H9 (cell line): ENCODE measurements at regions not wholly inside any gene's neighbourhood (a gene's known extent, or its start where the extent isn't known, plus 50 kb on each side); places are given as distances from the start of the nearest gene placed in this dataset.

Experiments
- DNase-seq: peaks from one replicate; pipeline ENCODE4 v3.0.0-alpha.2; 2017
- H2AFZ ChIP-seq: one replicate; pipeline ENCODE4 v1.6.1; 2013; ENCODE audit warnings: mild to moderate bottlenecking, low read length, control low read depth, moderate library complexity
- H2AK5ac ChIP-seq: 2 replicates; pipeline ENCODE4 v1.6.1; 2013; ENCODE audit warnings: low read length, control low read depth, mixed read lengths; ENCODE audit not compliant: insufficient read length
- H2BK120ac ChIP-seq: one replicate; pipeline ENCODE4 v1.6.1; 2013; ENCODE audit warnings: low read depth, mild to moderate bottlenecking, low read length, control low read depth, inconsistent platforms; ENCODE audit not compliant: poor library complexity, severe bottlenecking
- H2BK12ac ChIP-seq: 2 replicates; pipeline ENCODE4 v1.6.1; 2013; ENCODE audit warnings: low read length, control low read depth, mixed read lengths, low read depth; ENCODE audit not compliant: insufficient read length
- H2BK15ac ChIP-seq: 2 replicates; pipeline ENCODE4 v1.6.1; 2013; ENCODE audit warnings: low read depth, low read length, control low read depth
- H2BK20ac ChIP-seq: one replicate; pipeline ENCODE4 v1.6.1; 2013; ENCODE audit warnings: low read depth, mild to moderate bottlenecking, low read length, control low read depth, inconsistent platforms; ENCODE audit not compliant: poor library complexity, severe bottlenecking
- H2BK5ac ChIP-seq: 2 replicates; pipeline ENCODE4 v1.6.1; 2013; ENCODE audit warnings: low read length, control low read depth, mixed read lengths; ENCODE audit not compliant: insufficient read length
- H3K14ac ChIP-seq: 2 replicates; pipeline ENCODE4 v1.6.1; 2013; ENCODE audit warnings: low read length, control low read depth; ENCODE audit not compliant: insufficient read depth
- H3K18ac ChIP-seq: 2 replicates; pipeline ENCODE4 v1.6.1; 2013; ENCODE audit warnings: low read depth, mild to moderate bottlenecking, mixed read lengths, low read length, control low read depth; ENCODE audit not compliant: insufficient read length
- H3K23ac ChIP-seq: 2 replicates; pipeline ENCODE4 v1.6.1; 2013; ENCODE audit warnings: low read length, control low read depth, mixed read lengths, low read depth; ENCODE audit not compliant: insufficient read length
- H3K23me2 ChIP-seq: 2 replicates; pipeline ENCODE4 v1.6.1; 2013; ENCODE audit warnings: low read depth, mild to moderate bottlenecking, mixed read lengths, low read length, control low read depth; ENCODE audit not compliant: insufficient read length, poor library complexity, severe bottlenecking
- H3K27ac ChIP-seq: 2 replicates; pipeline ENCODE4 v1.5.1; 2013; ENCODE audit warnings: low read length, control low read depth, mixed read lengths, low read depth; ENCODE audit not compliant: insufficient read length
- H3K27me3 ChIP-seq: 2 replicates; pipeline ENCODE4 v1.6.1; 2013; ENCODE audit warnings: low read length, control low read depth, inconsistent platforms; ENCODE audit not compliant: insufficient read depth
- H3K4ac ChIP-seq: 2 replicates; pipeline ENCODE4 v1.6.1; 2013; ENCODE audit warnings: low read depth, mild to moderate bottlenecking, control low read depth, inconsistent platforms, low read length, moderate library complexity
- H3K4me1 ChIP-seq: 2 replicates; pipeline ENCODE4 v1.6.1; 2013; ENCODE audit warnings: low read length, control low read depth, inconsistent platforms; ENCODE audit not compliant: insufficient read depth
- H3K4me2 ChIP-seq: 2 replicates; pipeline ENCODE4 v1.6.1; 2013; ENCODE audit warnings: low read length, control low read depth, mixed read lengths; ENCODE audit not compliant: insufficient read length, insufficient read depth
- H3K56ac ChIP-seq: 2 replicates; pipeline ENCODE4 v1.6.1; 2013; ENCODE audit warnings: low read depth, mild to moderate bottlenecking, mixed read lengths, low read length, control low read depth; ENCODE audit not compliant: insufficient read length
- H3K79me1 ChIP-seq: 2 replicates; pipeline ENCODE4 v1.6.1; 2013; ENCODE audit warnings: low read depth, mild to moderate bottlenecking, moderate library complexity, low read length, control low read depth, inconsistent platforms; ENCODE audit not compliant: insufficient read depth, poor library complexity, severe bottlenecking
- H3K79me2 ChIP-seq: 2 replicates; pipeline ENCODE4 v1.6.1; 2013; ENCODE audit warnings: low read length, control low read depth, inconsistent platforms; ENCODE audit not compliant: insufficient read depth
- H3K9ac ChIP-seq: 2 replicates; pipeline ENCODE4 v1.6.1; 2013; ENCODE audit warnings: low read length, control low read depth, mixed read lengths; ENCODE audit not compliant: insufficient read length; ENCODE audit errors: extremely low read depth
- H3K9me3 ChIP-seq: one replicate; pipeline ENCODE4 v1.6.1; 2013; ENCODE audit warnings: low read depth, low read length, inconsistent platforms; ENCODE audit not compliant: control insufficient read depth
- H3T11ph ChIP-seq: one replicate; pipeline ENCODE4 v1.6.1; 2013; ENCODE audit warnings: mild to moderate bottlenecking, low read length, control low read depth, inconsistent platforms
- H4K20me1 ChIP-seq: one replicate; pipeline ENCODE4 v1.6.1; 2013; ENCODE audit not compliant: control insufficient read depth, insufficient read length, insufficient read depth
- H4K5ac ChIP-seq: 2 replicates; pipeline ENCODE4 v1.6.1; 2013; ENCODE audit warnings: low read depth, mild to moderate bottlenecking, mixed read lengths, low read length, control low read depth; ENCODE audit not compliant: insufficient read length
- H4K8ac ChIP-seq: replicated peaks from 2 replicates; pipeline ENCODE4 v1.6.1; 2013; ENCODE audit warnings: low read length, control low read depth, mixed read lengths, low read depth; ENCODE audit not compliant: insufficient read length
- H4K91ac ChIP-seq: 2 replicates; pipeline ENCODE4 v1.6.1; 2013; ENCODE audit warnings: low read depth, mild to moderate bottlenecking, moderate library complexity, mixed read lengths, low read length, control low read depth; ENCODE audit not compliant: insufficient read length
- H3K27ac Mint-ChIP-seq, 3 experiments: 2 replicates in 2 of 3; 3 replicates in 1 of 3; pipeline ENCODE4 v1.8.0; 2020 to 2021; ENCODE audit warnings: mixed read lengths in 3 of 3, mild to moderate bottlenecking in 1 of 3, moderate library complexity in 1 of 3
- H3K27me3 Mint-ChIP-seq: 2 replicates; pipeline ENCODE4 v1.8.0; 2021; ENCODE audit warnings: low read depth, mild to moderate bottlenecking, moderate library complexity, mixed read lengths
- H3K36me3 Mint-ChIP-seq, 3 experiments: 2 replicates in 2 of 3; 3 replicates in 1 of 3; pipeline ENCODE4 v1.8.0; 2020 to 2021; ENCODE audit warnings: low read depth in 3 of 3, mixed read lengths in 3 of 3; ENCODE audit not compliant: insufficient read depth in 1 of 3
- H3K4me1 Mint-ChIP-seq, 2 experiments: 2 replicates each; pipeline ENCODE4 v1.8.0; 2020; ENCODE audit warnings: mixed read lengths in 2 of 2
- H3K4me3 Mint-ChIP-seq, 2 experiments: 2 replicates in 1 of 2; 3 replicates in 1 of 2; pipeline ENCODE4 v1.8.0; 2020 to 2021; ENCODE audit warnings: mild to moderate bottlenecking in 2 of 2, mixed read lengths in 2 of 2, moderate library complexity in 1 of 2
- H3K9me3 Mint-ChIP-seq, 2 experiments: 2 replicates in 1 of 2; 3 replicates in 1 of 2; pipeline ENCODE4 v1.8.0; 2020; ENCODE audit warnings: mild to moderate bottlenecking in 2 of 2, mixed read lengths in 2 of 2, moderate library complexity in 1 of 2
- WGBS: extraction: QIAGEN DNeasy Blood & Tissue Kit; methylation state at CpG from one replicate; pipeline ENCODE4 v1.1.7; 2013; ENCODE audit warnings: missing lambda C conversion rate, low lambda C conversion rate, mixed read lengths; ENCODE audit not compliant: insufficient read length; ENCODE audit errors: extremely low coverage; 5-methylcytosine and 5-hydroxymethylcytosine counted together
- TF ChIP-seq, protein P1 (sequence below): fragments of 200-600 bp; sonication (generic); conservative IDR thresholded peaks from 3 replicates; pipeline ENCODE4 v1.8.0; 2021; ENCODE audit warnings: antibody characterized with exemption, mild to moderate bottlenecking

DNA sequence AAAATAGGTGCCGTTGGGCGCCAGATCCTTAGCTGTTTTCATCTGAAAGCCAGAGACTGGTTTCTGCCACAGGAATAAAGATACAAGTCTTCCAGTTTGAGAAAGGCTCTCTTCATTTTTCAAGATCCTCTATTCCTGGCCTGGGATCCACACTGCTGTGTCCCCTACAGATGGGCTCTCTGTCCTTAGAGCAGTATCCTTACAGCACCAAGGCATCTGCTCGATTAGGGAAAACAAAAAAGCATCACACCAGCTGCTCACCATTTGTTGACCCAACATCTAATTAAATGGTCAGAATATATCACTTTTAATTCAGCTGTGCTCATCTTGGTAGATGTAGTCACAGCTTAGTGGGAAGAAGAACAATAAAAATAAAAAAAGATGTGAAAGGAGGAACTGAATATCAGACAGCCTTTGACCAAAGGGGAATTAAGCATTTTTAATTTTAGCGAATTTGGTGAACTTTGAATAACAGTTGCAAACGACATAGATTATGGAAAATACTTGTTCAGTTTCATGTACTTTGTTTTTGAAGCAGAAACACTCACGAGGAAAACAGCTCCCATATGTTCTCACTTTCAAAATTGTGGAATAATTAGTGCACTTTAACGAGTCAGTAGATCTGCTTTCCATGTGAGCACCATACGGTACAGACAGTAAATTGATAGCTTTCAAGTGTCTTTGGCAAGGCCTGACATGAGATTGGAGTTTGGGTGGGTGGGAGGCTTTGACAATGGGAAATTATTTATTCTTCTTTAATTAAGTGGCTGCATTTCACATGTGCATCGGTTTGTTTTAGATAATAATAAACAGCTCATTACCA, 148.4 kb upstream of the CLNK start:
- H3K9me3 Mint-ChIP-seq = peaks cover 3 to 4% of the 10 kb centered on the region in 2 experiments; a peak in 3 of 5 replicates
- Histone ChIP-seq H4K5ac (no peak overlapping the region), H3K4me1 (peaks cover 2% of the 10 kb centered on the region; the same call in 1 of the 2 replicates), H3K79me1 (no peaks in the 10 kb centered on the region), H3K9ac (no peak overlapping the region), H2BK5ac (no peak overlapping the region), H4K20me1 (no peaks in the 10 kb centered on the region), H3K27me3 (no peaks in the 10 kb centered on the region), H3K27ac (no peak overlapping the region), H3K23ac (no peak overlapping the region), H3K23me2 (no peaks in the 10 kb centered on the region), H2BK20ac (no peak overlapping the region), H3K79me2 (no peaks in the 10 kb centered on the region), H3K56ac (no peak overlapping the region), H3K14ac (no peak overlapping the region), H3K9me3 (no peaks in the 10 kb centered on the region), H2BK120ac (no peak overlapping the region), H3T11ph (no peak overlapping the region), H3K4ac (no peak overlapping the region), H3K18ac (no peak overlapping the region), H2AFZ (no peak overlapping the region), H4K91ac (no peak overlapping the region), H2BK15ac (no peak overlapping the region), H4K8ac (no peak overlapping the region), H2BK12ac (no peak overlapping the region), H3K4me2 (no peak overlapping the region), H2AK5ac (no peak overlapping the region)
- TF ChIP-seq, protein P1, sequence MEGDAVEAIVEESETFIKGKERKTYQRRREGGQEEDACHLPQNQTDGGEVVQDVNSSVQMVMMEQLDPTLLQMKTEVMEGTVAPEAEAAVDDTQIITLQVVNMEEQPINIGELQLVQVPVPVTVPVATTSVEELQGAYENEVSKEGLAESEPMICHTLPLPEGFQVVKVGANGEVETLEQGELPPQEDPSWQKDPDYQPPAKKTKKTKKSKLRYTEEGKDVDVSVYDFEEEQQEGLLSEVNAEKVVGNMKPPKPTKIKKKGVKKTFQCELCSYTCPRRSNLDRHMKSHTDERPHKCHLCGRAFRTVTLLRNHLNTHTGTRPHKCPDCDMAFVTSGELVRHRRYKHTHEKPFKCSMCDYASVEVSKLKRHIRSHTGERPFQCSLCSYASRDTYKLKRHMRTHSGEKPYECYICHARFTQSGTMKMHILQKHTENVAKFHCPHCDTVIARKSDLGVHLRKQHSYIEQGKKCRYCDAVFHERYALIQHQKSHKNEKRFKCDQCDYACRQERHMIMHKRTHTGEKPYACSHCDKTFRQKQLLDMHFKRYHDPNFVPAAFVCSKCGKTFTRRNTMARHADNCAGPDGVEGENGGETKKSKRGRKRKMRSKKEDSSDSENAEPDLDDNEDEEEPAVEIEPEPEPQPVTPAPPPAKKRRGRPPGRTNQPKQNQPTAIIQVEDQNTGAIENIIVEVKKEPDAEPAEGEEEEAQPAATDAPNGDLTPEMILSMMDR = no peak
- no peak for DNase-seq
- peaks cover 0 to 6% of the 10 kb centered on the region in 2 experiments; a peak in 2 of 4 replicates for H3K4me1 Mint-ChIP-seq
- H3K27ac Mint-ChIP-seq = no peak overlapping the region; a peak in 1 of 7 replicates
- WGBS = no CpG with 5 or more reads among the region's 9 CpGs
- H3K4me3 Mint-ChIP-seq = no peak overlapping the region
- peaks cover 0 to 5% (median 1%) of the 10 kb centered on the region in 3 experiments; a peak in 5 of 7 replicates for H3K36me3 Mint-ChIP-seq
- no peaks in the 10 kb centered on the region for H3K27me3 Mint-ChIP-seq
